ENCODE measurements at regions not wholly inside any gene's neighbourhood (a gene's known extent, or its start where the extent isn't known, plus 50 kb on each side); places are given as distances from the start of the nearest gene placed in this dataset.
"Not testable (repeated sequence)": the region's sequence is repeated elsewhere in the genome, so short reads cannot be mapped to it uniquely, and the experiment has no call there.

DNA sequence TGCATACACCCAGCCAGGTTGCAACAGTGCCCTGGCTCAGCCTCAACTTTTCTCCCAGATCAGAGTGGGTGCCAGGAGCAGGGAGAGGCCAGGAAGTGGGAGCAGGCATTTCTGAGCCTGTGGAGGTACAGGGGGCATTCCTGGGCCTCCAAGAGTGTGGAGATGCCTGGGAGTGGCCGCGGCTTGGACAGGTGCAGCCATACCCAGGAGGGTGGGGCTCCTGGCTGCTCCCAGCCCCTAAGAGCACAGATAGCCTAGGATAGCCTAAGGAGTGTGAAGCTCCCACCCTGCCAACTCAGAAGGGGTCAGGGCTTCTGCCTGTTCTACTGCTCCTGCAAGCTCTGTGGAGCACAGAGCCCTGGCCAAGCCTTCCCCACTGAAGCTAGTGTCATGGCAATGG lies 543.4 kb downstream of the RPL10L start:
- no peaks in the 10 kb centered on the region for H3K79me2 ChIP-seq (ENCODE audit: control insufficient read depth, insufficient read depth, low read length)
- intact Hi-C loops (cut with micrococcal nuclease): no loop called here
- no peaks in the 10 kb centered on the region for H3K27me3 ChIP-seq (ENCODE audit: control insufficient read depth in 2 of 2, insufficient read depth in 2 of 2, low read length in 2 of 2)
- H3K27ac ChIP-seq (ENCODE audit: insufficient read depth, low read depth, low read length): no peak overlapping the region
- no peak overlapping the region for H3K9ac ChIP-seq (replicated peaks; ENCODE audit: extremely low read depth, insufficient read depth, low read length)
- ChIA-PET POLR2A (no interaction called here), CTCF (no interaction called here)
- H3K4me1 ChIP-seq (ENCODE audit: control insufficient read depth, extremely low read depth, insufficient read depth, low read length): no peaks in the 10 kb centered on the region
- H3K36me3 ChIP-seq (ENCODE audit: control insufficient read depth in 2 of 2, extremely low read depth in 1 of 2, insufficient read depth in 2 of 2, low read length in 2 of 2): no peaks in the 10 kb centered on the region
- TF ChIP-seq MYC (IDR thresholded peaks at IDR 0.05; ENCODE audit: low read depth, low read length) (no peak), FOS (IDR thresholded peaks at IDR 0.05; ENCODE audit: borderline replicate concordance, insufficient read depth, low read length) (no peak), GATA2 (IDR thresholded peaks at IDR 0.05; ENCODE audit: insufficient read depth, insufficient read length, low read depth, low read length) (no peak), EZH2 (IDR thresholded peaks at IDR 0.05; ENCODE audit: borderline replicate concordance, low read depth, low read length, severe bottlenecking) (no peak)
- TF ChIP-seq, protein P1, sequence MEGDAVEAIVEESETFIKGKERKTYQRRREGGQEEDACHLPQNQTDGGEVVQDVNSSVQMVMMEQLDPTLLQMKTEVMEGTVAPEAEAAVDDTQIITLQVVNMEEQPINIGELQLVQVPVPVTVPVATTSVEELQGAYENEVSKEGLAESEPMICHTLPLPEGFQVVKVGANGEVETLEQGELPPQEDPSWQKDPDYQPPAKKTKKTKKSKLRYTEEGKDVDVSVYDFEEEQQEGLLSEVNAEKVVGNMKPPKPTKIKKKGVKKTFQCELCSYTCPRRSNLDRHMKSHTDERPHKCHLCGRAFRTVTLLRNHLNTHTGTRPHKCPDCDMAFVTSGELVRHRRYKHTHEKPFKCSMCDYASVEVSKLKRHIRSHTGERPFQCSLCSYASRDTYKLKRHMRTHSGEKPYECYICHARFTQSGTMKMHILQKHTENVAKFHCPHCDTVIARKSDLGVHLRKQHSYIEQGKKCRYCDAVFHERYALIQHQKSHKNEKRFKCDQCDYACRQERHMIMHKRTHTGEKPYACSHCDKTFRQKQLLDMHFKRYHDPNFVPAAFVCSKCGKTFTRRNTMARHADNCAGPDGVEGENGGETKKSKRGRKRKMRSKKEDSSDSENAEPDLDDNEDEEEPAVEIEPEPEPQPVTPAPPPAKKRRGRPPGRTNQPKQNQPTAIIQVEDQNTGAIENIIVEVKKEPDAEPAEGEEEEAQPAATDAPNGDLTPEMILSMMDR (IDR thresholded peaks at IDR 0.05; ENCODE audit: extremely low read depth in 1 of 2, insufficient read depth in 1 of 2, low read depth in 1 of 2, low read length in 2 of 2): no peak
- FAIRE-seq: no peak
- no peak overlapping the region for H2AFZ ChIP-seq (ENCODE audit: low read depth, low read length)
- H3K9me3 ChIP-seq (replicated peaks; ENCODE audit: control insufficient read depth, insufficient read depth, low read length): no peaks in the 10 kb centered on the region
- BruUV-seq (replicated peaks): no TSS peak
- no peaks in the 10 kb centered on the region for H3K9me1 ChIP-seq (replicated peaks; ENCODE audit: control insufficient read depth, extremely low read depth, insufficient read depth, low read length)
- dilution Hi-C loops (cut with MboI; ENCODE audit: extremely low pct_ligation_motif_present, low sequenced_read_pairs): no loop called here
- no peak for DNase-seq (ENCODE audit: low read depth, low spot score)
- H3K4me3 ChIP-seq (replicated peaks in 1 of 3; ENCODE audit: insufficient read depth in 1 of 3, low read depth in 1 of 3, low read length in 3 of 3): no peak overlapping the region
- no peak overlapping the region for H3K4me2 ChIP-seq (ENCODE audit: insufficient read depth, low read length)
- H4K20me1 ChIP-seq (replicated peaks; ENCODE audit: control insufficient read depth, extremely low read depth, insufficient read depth, low read length): no peaks in the 10 kb centered on the region

DNA sequence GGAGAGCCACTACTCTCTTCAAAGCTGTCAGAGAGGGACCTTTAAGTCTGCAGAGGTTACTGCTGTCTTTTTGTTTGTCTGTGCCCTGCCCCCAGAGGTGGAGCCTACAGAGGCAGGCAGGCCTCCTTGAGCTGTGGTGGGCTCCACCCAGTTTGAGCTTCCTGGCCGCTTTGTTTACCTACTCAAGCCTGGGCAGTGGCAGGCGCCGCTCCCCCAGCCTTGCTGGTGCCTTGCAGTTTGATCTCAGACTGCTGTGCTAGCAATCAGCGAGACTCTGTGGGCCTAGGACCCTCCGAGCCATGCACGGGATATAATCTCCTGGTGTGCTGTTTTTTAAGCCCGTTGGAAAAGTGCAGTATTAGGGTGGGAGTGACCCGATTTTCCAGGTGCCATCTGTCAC lies 550.7 kb downstream of the RPL10L start:
- H3K27ac ChIP-seq (ENCODE audit: insufficient read depth, low read depth, low read length); H3K9ac ChIP-seq (replicated peaks; ENCODE audit: extremely low read depth, insufficient read depth, low read length); H3K4me1 ChIP-seq (ENCODE audit: control insufficient read depth, extremely low read depth, insufficient read depth, low read length); H4K20me1 ChIP-seq (replicated peaks; ENCODE audit: control insufficient read depth, extremely low read depth, insufficient read depth, low read length); H3K27me3 ChIP-seq (ENCODE audit: control insufficient read depth in 2 of 2, insufficient read depth in 2 of 2, low read length in 2 of 2); H3K79me2 ChIP-seq (ENCODE audit: control insufficient read depth, insufficient read depth, low read length); H3K4me2 ChIP-seq (ENCODE audit: insufficient read depth, low read length); H3K9me1 ChIP-seq (replicated peaks; ENCODE audit: control insufficient read depth, extremely low read depth, insufficient read depth, low read length); dilution Hi-C loops (cut with MboI; ENCODE audit: extremely low pct_ligation_motif_present, low sequenced_read_pairs); DNase-seq (ENCODE audit: low read depth, low spot score); H3K9me3 ChIP-seq (replicated peaks; ENCODE audit: control insufficient read depth, insufficient read depth, low read length); BruUV-seq (replicated peaks); intact Hi-C loops (cut with micrococcal nuclease); FAIRE-seq; H3K4me3 ChIP-seq (replicated peaks in 1 of 3; ENCODE audit: insufficient read depth in 1 of 3, low read depth in 1 of 3, low read length in 3 of 3); H2AFZ ChIP-seq (ENCODE audit: low read depth, low read length); CTCF ChIA-PET; POLR2A ChIA-PET; H3K36me3 ChIP-seq (ENCODE audit: control insufficient read depth in 2 of 2, extremely low read depth in 1 of 2, insufficient read depth in 2 of 2, low read length in 2 of 2): not testable (repeated sequence)

Data from endothelial cell of umbilical vein (primary cell).